Transverse colon (tissue), 3 donors: ENCODE measurements at regions not wholly inside any gene's neighbourhood (a gene's known extent, or its start where the extent isn't known, plus 50 kb on each side); places are given as distances from the start of the nearest gene placed in this dataset.

Experiments
- EP300 ChIP-seq: sonication (generic); formaldehyde crosslinking; IDR thresholded peaks from one replicate; pipeline ENCODE4 v1.6.1; 2017; ENCODE audit warnings: antibody characterized with exemption, low read depth
- TF ChIP-seq, protein P1 (sequence below), 5 experiments: fragments of 200-600 bp in 3 of 5; fragments of 450-650 bp in 2 of 5; sonication (generic) in 3 of 5; IDR thresholded peaks; 1 replicate in 2 of 5; 2 replicates in 3 of 5; pipeline ENCODE4 v1.5.1; 2016 to 2017; ENCODE audit warnings: antibody characterized with exemption in 5 of 5, inconsistent platforms in 3 of 5, mild to moderate bottlenecking in 2 of 5, moderate library complexity in 1 of 5

DNA sequence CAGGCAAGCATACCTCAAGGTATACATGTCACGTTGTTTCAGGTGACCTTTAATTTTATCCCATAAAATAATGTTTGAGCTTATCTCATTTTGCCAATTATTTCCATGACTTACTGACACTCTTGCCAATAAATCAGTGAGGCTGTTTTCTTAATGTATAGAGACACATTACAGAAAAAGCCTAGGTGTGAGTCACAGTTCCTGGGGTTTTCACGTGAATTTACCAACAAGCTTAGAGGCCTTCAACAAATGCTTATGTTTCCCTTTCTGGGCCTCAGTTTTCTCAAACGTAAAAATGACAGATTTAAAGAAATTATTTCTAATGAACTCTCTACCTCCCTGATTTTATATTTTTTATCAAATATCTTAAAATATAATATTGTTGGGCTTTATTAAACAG lies 517.5 kb upstream of the SPHKAP start:
- TF ChIP-seq EP300 = no peak
- TF ChIP-seq, protein P1, sequence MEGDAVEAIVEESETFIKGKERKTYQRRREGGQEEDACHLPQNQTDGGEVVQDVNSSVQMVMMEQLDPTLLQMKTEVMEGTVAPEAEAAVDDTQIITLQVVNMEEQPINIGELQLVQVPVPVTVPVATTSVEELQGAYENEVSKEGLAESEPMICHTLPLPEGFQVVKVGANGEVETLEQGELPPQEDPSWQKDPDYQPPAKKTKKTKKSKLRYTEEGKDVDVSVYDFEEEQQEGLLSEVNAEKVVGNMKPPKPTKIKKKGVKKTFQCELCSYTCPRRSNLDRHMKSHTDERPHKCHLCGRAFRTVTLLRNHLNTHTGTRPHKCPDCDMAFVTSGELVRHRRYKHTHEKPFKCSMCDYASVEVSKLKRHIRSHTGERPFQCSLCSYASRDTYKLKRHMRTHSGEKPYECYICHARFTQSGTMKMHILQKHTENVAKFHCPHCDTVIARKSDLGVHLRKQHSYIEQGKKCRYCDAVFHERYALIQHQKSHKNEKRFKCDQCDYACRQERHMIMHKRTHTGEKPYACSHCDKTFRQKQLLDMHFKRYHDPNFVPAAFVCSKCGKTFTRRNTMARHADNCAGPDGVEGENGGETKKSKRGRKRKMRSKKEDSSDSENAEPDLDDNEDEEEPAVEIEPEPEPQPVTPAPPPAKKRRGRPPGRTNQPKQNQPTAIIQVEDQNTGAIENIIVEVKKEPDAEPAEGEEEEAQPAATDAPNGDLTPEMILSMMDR (IDR thresholded peaks at IDR 0.05) = no peak
